B cell (primary cell): ENCODE measurements at regions not wholly inside any gene's neighbourhood (a gene's known extent, or its start where the extent isn't known, plus 50 kb on each side); places are given as distances from the start of the nearest gene placed in this dataset.

Experiments used
- EZH2 ChIP-seq: IDR thresholded peaks from 2 replicates; pipeline ENCODE4 v1.6.1; 2012; ENCODE audit warnings: borderline replicate concordance, low read depth, mild to moderate bottlenecking, moderate library complexity, low read length; ENCODE audit not compliant: insufficient read depth, poor library complexity, severe bottlenecking
- TF ChIP-seq, protein P1 (sequence below): fragments of 200-600 bp; IDR thresholded peaks from one replicate; pipeline ENCODE4 v1.8.0; 2022; ENCODE audit warnings: antibody characterized with exemption, mild to moderate bottlenecking

DNA sequence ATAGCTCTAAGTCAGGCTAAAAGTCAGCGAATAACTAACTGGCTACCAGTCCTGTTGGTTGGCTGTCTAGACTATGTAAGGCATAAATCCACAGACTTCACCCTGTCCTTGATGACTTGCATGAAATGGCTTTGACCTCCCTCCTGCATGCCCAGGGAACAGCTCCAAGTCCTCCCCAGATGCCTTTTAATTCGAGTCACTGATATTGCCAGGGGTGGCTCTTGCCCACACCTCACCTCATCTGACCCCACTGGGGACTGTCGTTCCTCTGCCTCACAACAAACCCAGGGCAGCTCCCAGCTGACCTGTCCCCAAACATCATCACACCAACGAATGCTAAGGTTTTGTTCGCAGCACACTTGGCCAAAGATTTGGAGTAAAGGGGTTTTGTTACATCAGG lies 396.0 kb upstream of the ID2 start:
- TF ChIP-seq, protein P1, sequence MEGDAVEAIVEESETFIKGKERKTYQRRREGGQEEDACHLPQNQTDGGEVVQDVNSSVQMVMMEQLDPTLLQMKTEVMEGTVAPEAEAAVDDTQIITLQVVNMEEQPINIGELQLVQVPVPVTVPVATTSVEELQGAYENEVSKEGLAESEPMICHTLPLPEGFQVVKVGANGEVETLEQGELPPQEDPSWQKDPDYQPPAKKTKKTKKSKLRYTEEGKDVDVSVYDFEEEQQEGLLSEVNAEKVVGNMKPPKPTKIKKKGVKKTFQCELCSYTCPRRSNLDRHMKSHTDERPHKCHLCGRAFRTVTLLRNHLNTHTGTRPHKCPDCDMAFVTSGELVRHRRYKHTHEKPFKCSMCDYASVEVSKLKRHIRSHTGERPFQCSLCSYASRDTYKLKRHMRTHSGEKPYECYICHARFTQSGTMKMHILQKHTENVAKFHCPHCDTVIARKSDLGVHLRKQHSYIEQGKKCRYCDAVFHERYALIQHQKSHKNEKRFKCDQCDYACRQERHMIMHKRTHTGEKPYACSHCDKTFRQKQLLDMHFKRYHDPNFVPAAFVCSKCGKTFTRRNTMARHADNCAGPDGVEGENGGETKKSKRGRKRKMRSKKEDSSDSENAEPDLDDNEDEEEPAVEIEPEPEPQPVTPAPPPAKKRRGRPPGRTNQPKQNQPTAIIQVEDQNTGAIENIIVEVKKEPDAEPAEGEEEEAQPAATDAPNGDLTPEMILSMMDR, result no peak
- no peak for TF ChIP-seq EZH2
